SK-N-MC (cell line): ENCODE measurements at regions not wholly inside any gene's neighbourhood (a gene's known extent, or its start where the extent isn't known, plus 50 kb on each side); places are given as distances from the start of the nearest gene placed in this dataset.

Experiments used
- EZH2 ChIP-seq: fragments of 200-600 bp; sonication (generic); IDR thresholded peaks from one replicate; pipeline ENCODE4 v1.6.1; 2017; ENCODE audit warnings: antibody characterized with exemption
- FOXP2 ChIP-seq: optimal IDR thresholded peaks from 2 replicates; pipeline ENCODE3; 2011; ENCODE audit warnings: mild to moderate bottlenecking, moderate library complexity; ENCODE audit not compliant: insufficient read depth; ENCODE audit errors: extremely low read length, control extremely low read depth

DNA sequence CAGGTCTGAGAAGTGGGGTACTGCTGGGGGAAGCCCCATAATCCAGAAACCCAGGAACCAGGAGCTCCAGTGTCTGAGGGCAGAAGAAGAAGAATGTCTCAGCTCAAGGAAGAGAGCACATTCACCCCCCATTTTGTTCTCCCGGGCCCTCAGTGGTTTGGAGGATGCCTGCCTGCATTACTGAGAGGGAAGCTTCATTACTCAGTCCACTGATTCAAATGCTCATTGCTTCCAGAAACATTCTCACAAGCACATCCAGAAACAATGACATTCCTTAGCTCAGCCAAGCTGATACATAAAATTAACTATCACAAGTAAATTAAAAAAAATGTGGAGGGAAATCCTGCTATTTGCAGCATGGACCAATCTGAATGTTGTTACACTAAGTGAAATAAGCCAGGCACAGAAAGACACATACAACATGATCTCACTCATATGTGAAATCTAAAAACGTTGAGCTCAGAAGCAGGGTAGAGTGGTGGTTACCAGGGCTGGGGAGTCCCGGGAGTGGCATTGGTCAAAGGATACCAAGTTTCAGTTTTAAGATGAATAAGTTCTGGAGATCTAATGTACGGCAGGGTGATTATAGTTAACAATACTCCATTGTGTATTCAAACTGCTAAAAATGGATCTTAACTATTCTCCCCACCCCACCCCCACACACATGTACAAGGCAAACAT lies 459.3 kb downstream of the GALR1 start:
- no peak for TF ChIP-seq EZH2
- no peak for TF ChIP-seq FOXP2
